Sigmoid colon (tissue), 3 donors: ENCODE measurements at regions not wholly inside any gene's neighbourhood (a gene's known extent, or its start where the extent isn't known, plus 50 kb on each side); places are given as distances from the start of the nearest gene placed in this dataset.

ENCODE experiments used
- POLR2A ChIP-seq, 2 donors: fragments of 450-650 bp; IDR thresholded peaks; one replicate each; pipeline ENCODE4 v1.6.1; 2016; ENCODE audit warnings: antibody characterized with exemption in 2 of 2, mild to moderate bottlenecking in 2 of 2, moderate library complexity in 2 of 2
- TF ChIP-seq, protein P1 (sequence below), 4 experiments: fragments of 450-650 bp in 3 of 4; fragments of 200-600 bp in 1 of 4; IDR thresholded peaks; one replicate each; pipeline ENCODE4 v1.5.1; 2016 to 2019; ENCODE audit warnings: antibody characterized with exemption in 4 of 4, mild to moderate bottlenecking in 3 of 4, moderate library complexity in 2 of 4

GRCh38 chr7:114787556-114787955 lies 134.3 kb upstream of the MDFIC start:
- TF ChIP-seq, protein P1, sequence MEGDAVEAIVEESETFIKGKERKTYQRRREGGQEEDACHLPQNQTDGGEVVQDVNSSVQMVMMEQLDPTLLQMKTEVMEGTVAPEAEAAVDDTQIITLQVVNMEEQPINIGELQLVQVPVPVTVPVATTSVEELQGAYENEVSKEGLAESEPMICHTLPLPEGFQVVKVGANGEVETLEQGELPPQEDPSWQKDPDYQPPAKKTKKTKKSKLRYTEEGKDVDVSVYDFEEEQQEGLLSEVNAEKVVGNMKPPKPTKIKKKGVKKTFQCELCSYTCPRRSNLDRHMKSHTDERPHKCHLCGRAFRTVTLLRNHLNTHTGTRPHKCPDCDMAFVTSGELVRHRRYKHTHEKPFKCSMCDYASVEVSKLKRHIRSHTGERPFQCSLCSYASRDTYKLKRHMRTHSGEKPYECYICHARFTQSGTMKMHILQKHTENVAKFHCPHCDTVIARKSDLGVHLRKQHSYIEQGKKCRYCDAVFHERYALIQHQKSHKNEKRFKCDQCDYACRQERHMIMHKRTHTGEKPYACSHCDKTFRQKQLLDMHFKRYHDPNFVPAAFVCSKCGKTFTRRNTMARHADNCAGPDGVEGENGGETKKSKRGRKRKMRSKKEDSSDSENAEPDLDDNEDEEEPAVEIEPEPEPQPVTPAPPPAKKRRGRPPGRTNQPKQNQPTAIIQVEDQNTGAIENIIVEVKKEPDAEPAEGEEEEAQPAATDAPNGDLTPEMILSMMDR (IDR thresholded peaks at IDR 0.05) = no peak
- no peak for TF ChIP-seq POLR2A (IDR thresholded peaks at IDR 0.05)
